ENCODE measurements at regions not wholly inside any gene's neighbourhood (a gene's known extent, or its start where the extent isn't known, plus 50 kb on each side); places are given as distances from the start of the nearest gene placed in this dataset.
"Not testable (repeated sequence)": the region's sequence is repeated elsewhere in the genome, so short reads cannot be mapped to it uniquely, and the experiment has no call there.

- Histone ChIP-seq H3K9me3 (ENCODE audit: control insufficient read depth, low read length) (no peaks in the 10 kb centered on the region), H3K4me1 (ENCODE audit: control insufficient read depth, insufficient read depth, low read length, poor library complexity, severe bottlenecking) (peaks cover 15% of the 10 kb centered on the region), H3K4me3 (ENCODE audit: extremely low read depth, insufficient read depth, low read length, poor library complexity, severe bottlenecking) (no peak overlapping the region), H3K27ac (ENCODE audit: low read depth, low read length, severe bottlenecking) (peak overlapping the region; percentile 38), H3K36me3 (ENCODE audit: control insufficient read depth, insufficient read depth, low read length) (no peaks in the 10 kb centered on the region)
- WGBS, 2 experiments (ENCODE audit: insufficient coverage in 2 of 2), result 70 to 74% methylated on average over 2 to 5 of the region's 7 CpGs
These were observed 69.9 kb upstream of the COG2 start for GRCh38 chr1:230572121-230573105.

GRCh38 chr1:230570724-230571360, 71.4 kb upstream of the COG2 start:
- Histone ChIP-seq H3K36me3 (ENCODE audit: control insufficient read depth, insufficient read depth, low read length) (no peaks in the 10 kb centered on the region), H3K4me3 (ENCODE audit: extremely low read depth, insufficient read depth, low read length, poor library complexity, severe bottlenecking) (no peak overlapping the region), H3K27ac (ENCODE audit: low read depth, low read length, severe bottlenecking) (no peak overlapping the region), H3K4me1 (ENCODE audit: control insufficient read depth, insufficient read depth, low read length, poor library complexity, severe bottlenecking) (peaks cover 15% of the 10 kb centered on the region), H3K9me3 (ENCODE audit: control insufficient read depth, low read length) (no peaks in the 10 kb centered on the region)
- 86 to 96% methylated on average over 2 to 3 of the region's 4 CpGs for WGBS, 2 experiments (ENCODE audit: insufficient coverage in 2 of 2)

GRCh38 chr1:230569201-230569600, 73.1 kb upstream of the COG2 start:
- 89 to 97% methylated on average over 8 to 9 of the region's 9 CpGs for WGBS, 2 experiments (ENCODE audit: insufficient coverage in 2 of 2)
- H3K36me3 ChIP-seq (ENCODE audit: control insufficient read depth, insufficient read depth, low read length), result no peaks in the 10 kb centered on the region
- H3K4me3 ChIP-seq (ENCODE audit: extremely low read depth, insufficient read depth, low read length, poor library complexity, severe bottlenecking), result no peak overlapping the region
- H3K4me1 ChIP-seq (ENCODE audit: control insufficient read depth, insufficient read depth, low read length, poor library complexity, severe bottlenecking), result peaks cover 15% of the 10 kb centered on the region
- no peak overlapping the region for H3K27ac ChIP-seq (ENCODE audit: low read depth, low read length, severe bottlenecking)
- no peaks in the 10 kb centered on the region for H3K9me3 ChIP-seq (ENCODE audit: control insufficient read depth, low read length)

GRCh38 chr1:230568676-230569075, 73.6 kb upstream of the COG2 start:
- H3K27ac ChIP-seq (ENCODE audit: low read depth, low read length, severe bottlenecking), result no peak overlapping the region
- no peak overlapping the region for H3K4me3 ChIP-seq (ENCODE audit: extremely low read depth, insufficient read depth, low read length, poor library complexity, severe bottlenecking)
- H3K36me3 ChIP-seq (ENCODE audit: control insufficient read depth, insufficient read depth, low read length), result no peaks in the 10 kb centered on the region
- H3K4me1 ChIP-seq (ENCODE audit: control insufficient read depth, insufficient read depth, low read length, poor library complexity, severe bottlenecking), result peaks cover 15% of the 10 kb centered on the region
- H3K9me3 ChIP-seq (ENCODE audit: control insufficient read depth, low read length), result no peaks in the 10 kb centered on the region
- 100% methylated on average over 1 to 2 of the region's 4 CpGs for WGBS, 2 experiments (ENCODE audit: insufficient coverage in 2 of 2)

GRCh38 chr1:230568008-230568407, 74.3 kb upstream of the COG2 start:
- Histone ChIP-seq H3K9me3 (ENCODE audit: control insufficient read depth, low read length) (no peaks in the 10 kb centered on the region), H3K4me3 (ENCODE audit: extremely low read depth, insufficient read depth, low read length, poor library complexity, severe bottlenecking) (no peak overlapping the region), H3K36me3 (ENCODE audit: control insufficient read depth, insufficient read depth, low read length) (no peaks in the 10 kb centered on the region), H3K4me1 (ENCODE audit: control insufficient read depth, insufficient read depth, low read length, poor library complexity, severe bottlenecking) (peaks cover 15% of the 10 kb centered on the region), H3K27ac (ENCODE audit: low read depth, low read length, severe bottlenecking) (no peak overlapping the region)
- 72 to 84% methylated on average over 3 to 7 of the region's 8 CpGs for WGBS, 2 experiments (ENCODE audit: insufficient coverage in 2 of 2)

- H3K27ac ChIP-seq (ENCODE audit: low read depth, low read length, severe bottlenecking), result no peak overlapping the region
- no peaks in the 10 kb centered on the region for H3K36me3 ChIP-seq (ENCODE audit: control insufficient read depth, insufficient read depth, low read length)
- H3K9me3 ChIP-seq (ENCODE audit: control insufficient read depth, low read length), result no peaks in the 10 kb centered on the region
- H3K4me3 ChIP-seq (ENCODE audit: extremely low read depth, insufficient read depth, low read length, poor library complexity, severe bottlenecking), result no peak overlapping the region
- H3K4me1 ChIP-seq (ENCODE audit: control insufficient read depth, insufficient read depth, low read length, poor library complexity, severe bottlenecking), result peaks cover 8% of the 10 kb centered on the region
These were observed 75.1 kb upstream of the COG2 start for GRCh38 chr1:230567221-230567575.

GRCh38 chr1:230566532-230567220, 75.6 kb upstream of the COG2 start:
- H3K27ac ChIP-seq (ENCODE audit: low read depth, low read length, severe bottlenecking); H3K9me3 ChIP-seq (ENCODE audit: control insufficient read depth, low read length); H3K4me1 ChIP-seq (ENCODE audit: control insufficient read depth, insufficient read depth, low read length, poor library complexity, severe bottlenecking); H3K36me3 ChIP-seq (ENCODE audit: control insufficient read depth, insufficient read depth, low read length); H3K4me3 ChIP-seq (ENCODE audit: extremely low read depth, insufficient read depth, low read length, poor library complexity, severe bottlenecking): not testable (repeated sequence)
- WGBS, 2 experiments (ENCODE audit: insufficient coverage in 2 of 2), result 100% methylated on average over 1 of the region's 3 CpGs; no CpG with 5 or more reads in 1 of the 2 experiments

- 83 to 100% methylated on average over 1 of the region's 1 CpG for WGBS, 2 experiments (ENCODE audit: insufficient coverage in 2 of 2)
- Histone ChIP-seq H3K9me3 (ENCODE audit: control insufficient read depth, low read length) (no peaks in the 10 kb centered on the region), H3K4me3 (ENCODE audit: extremely low read depth, insufficient read depth, low read length, poor library complexity, severe bottlenecking) (no peak overlapping the region), H3K4me1 (ENCODE audit: control insufficient read depth, insufficient read depth, low read length, poor library complexity, severe bottlenecking) (no peaks in the 10 kb centered on the region), H3K36me3 (ENCODE audit: control insufficient read depth, insufficient read depth, low read length) (no peaks in the 10 kb centered on the region), H3K27ac (ENCODE audit: low read depth, low read length, severe bottlenecking) (no peak overlapping the region)
These were observed 77.1 kb upstream of the COG2 start for GRCh38 chr1:230565141-230565540.

GRCh38 chr1:230563591-230563990, 78.7 kb upstream of the COG2 start:
- Histone ChIP-seq H3K27ac (ENCODE audit: low read depth, low read length, severe bottlenecking) (no peak overlapping the region), H3K4me3 (ENCODE audit: extremely low read depth, insufficient read depth, low read length, poor library complexity, severe bottlenecking) (no peak overlapping the region), H3K36me3 (ENCODE audit: control insufficient read depth, insufficient read depth, low read length) (no peaks in the 10 kb centered on the region), H3K4me1 (ENCODE audit: control insufficient read depth, insufficient read depth, low read length, poor library complexity, severe bottlenecking) (no peaks in the 10 kb centered on the region), H3K9me3 (ENCODE audit: control insufficient read depth, low read length) (no peaks in the 10 kb centered on the region)
- WGBS, 2 experiments (ENCODE audit: insufficient coverage in 2 of 2), result 60% methylated on average over 1 of the region's 7 CpGs; no CpG with 5 or more reads in 1 of the 2 experiments

- Histone ChIP-seq H3K4me1 (ENCODE audit: control insufficient read depth, insufficient read depth, low read length, poor library complexity, severe bottlenecking) (no peaks in the 10 kb centered on the region), H3K4me3 (ENCODE audit: extremely low read depth, insufficient read depth, low read length, poor library complexity, severe bottlenecking) (no peak overlapping the region), H3K9me3 (ENCODE audit: control insufficient read depth, low read length) (no peaks in the 10 kb centered on the region), H3K27ac (ENCODE audit: low read depth, low read length, severe bottlenecking) (no peak overlapping the region), H3K36me3 (ENCODE audit: control insufficient read depth, insufficient read depth, low read length) (no peaks in the 10 kb centered on the region)
- 94 to 97% methylated on average over 4 of the region's 4 CpGs for WGBS, 2 experiments (ENCODE audit: insufficient coverage in 2 of 2)
These were observed 80.7 kb upstream of the COG2 start for GRCh38 chr1:230561570-230561969.
